Heart right ventricle (tissue), 16 donors: ENCODE measurements at regions not wholly inside any gene's neighbourhood (a gene's known extent, or its start where the extent isn't known, plus 50 kb on each side); places are given as distances from the start of the nearest gene placed in this dataset.

Experiments
- ATAC-seq, 8 donors: fragments of 200-7000 bp; cut with Tn5 transposase; one replicate each; pipeline ENCODE4 v1.9.1; 2020; ENCODE audit warnings: mild to moderate bottlenecking in 8 of 8, moderate library complexity in 8 of 8, moderate number of reproducible peaks in 1 of 8
- DNase-seq, 2 donors: peaks; one replicate each; pipeline ENCODE4 v3.0.0-alpha.2; 2020
- H3K27ac ChIP-seq, 10 donors: fragments of 200-600 bp; sonication (generic) in 2 of 10; one replicate each; pipeline versions ENCODE4 v1.5.0 to v1.8.0; 2020 to 2022; ENCODE audit warnings: mild to moderate bottlenecking in 3 of 10
- H3K27me3 ChIP-seq, 7 donors: fragments of 200-600 bp; one replicate each; pipeline ENCODE4 v1.8.0; 2021 to 2022; ENCODE audit warnings: mild to moderate bottlenecking in 2 of 7
- H3K36me3 ChIP-seq, 9 donors: fragments of 200-600 bp; sonication (generic) in 1 of 9; one replicate each; pipeline versions ENCODE4 v1.5.0 to v1.8.0; 2020 to 2022; ENCODE audit warnings: mild to moderate bottlenecking in 2 of 9
- H3K4me1 ChIP-seq, 9 donors: fragments of 200-600 bp; sonication (generic) in 1 of 9; one replicate each; pipeline versions ENCODE4 v1.5.0 to v1.8.0; 2020 to 2022; ENCODE audit warnings: mild to moderate bottlenecking in 4 of 9
- H3K4me3 ChIP-seq, 10 donors: fragments of 200-600 bp; sonication (generic) in 2 of 10; one replicate each; pipeline versions ENCODE4 v1.5.0 to v1.8.0; 2020 to 2022; ENCODE audit warnings: mild to moderate bottlenecking in 7 of 10, moderate library complexity in 2 of 10
- H3K9me3 ChIP-seq, 11 donors: fragments of 200-600 bp in 10 of 11; sonication (generic) in 2 of 11; one replicate each; pipeline versions ENCODE4 v1.5.0 to v1.8.0; 2013 to 2022; ENCODE audit warnings: mild to moderate bottlenecking in 2 of 11, control low read depth in 1 of 11, moderate library complexity in 1 of 11
- CTCF ChIP-seq, 9 donors: fragments of 200-600 bp; sonication (generic) in 2 of 9; IDR thresholded peaks; one replicate each; pipeline versions ENCODE4 v1.5.0 to v1.8.0; 2021 to 2022; ENCODE audit warnings: antibody characterized with exemption in 9 of 9, mild to moderate bottlenecking in 5 of 9, moderate library complexity in 1 of 9
- WGBS, 2 donors: extraction: QIAGEN DNeasy Blood & Tissue Kit; methylation state at CpG; one replicate each; pipeline ENCODE4 v1.1.7; 2013; ENCODE audit warnings: inconsistent platforms in 1 of 2; 5-methylcytosine and 5-hydroxymethylcytosine counted together
- intact Hi-C, 10 donors: fragments of 100-400 bp; cut with DNase I; formaldehyde crosslinking; loops; one replicate each; pipeline versions ENCODE4 v1.11.1 to v1.14.2; 2022
- donor health status: Arrhythmogenic right ventricular cardiomyopathy.
- donor health status: ischemic (EF 13 %, LVEDD 7.1; RV severe dilation, severe dysfunction).
- donor health status: healthy with polysubstance abuse.
- donor health status: DM: no; HTN: yes; CAD: no.
- donor health status: DM: no; HTN: no; CAD: no.
- donor health status: ischemic (EF 25% LVEDD 6.9; RV normal size, moderate dysfunction).
- donor health status: ischemic (EF 25% LVEDD 5.7; RV mildly dilated, moderate dysfunction).
- donor health status: healthy.
- donor health status: DM: yes; HTN: yes; CAD: no.
- donor health status: Ischemic cardiomyopathy.
- donor health status: ischemic (EF 35%, LVEDD 5.7; RV mildly dilated, moderate dysfunction).
- donor health status: nonischemic (EF 11% LVEDD 7.7; RV severe dilation, severe dysfunction).
- donor health status: DM: yes; HTN: yes; CAD: no.
- donor health status: PGD.
- donor health status: ischemic (EF 29% LVEDD 5.4; RV normal size, mild dysfunction).
- donor health status: nonischemic (EF 23%, LVEDD 6.1; RV moderate dilation, normal function).

GRCh38 chr22:48258064-48258701, 1495.7 kb downstream of the TBC1D22A start:
- intact Hi-C loops: no loop called here
- ATAC-seq: no peak
- 79 to 84% methylated on average over 12 of the region's 12 CpGs for WGBS, 2 donors
- no peaks in the 10 kb centered on the region for H3K36me3 ChIP-seq
- H3K9me3 ChIP-seq: no peaks in the 10 kb centered on the region
- no peak for DNase-seq
- TF ChIP-seq CTCF (IDR thresholded peaks at IDR 0.05): no peak
- no peak overlapping the region for H3K27ac ChIP-seq
- peaks cover 0 to 61% (median 13%) of the 10 kb centered on the region in 7 donors for H3K27me3 ChIP-seq
- no peaks in the 10 kb centered on the region for H3K4me1 ChIP-seq
- H3K4me3 ChIP-seq: no peak overlapping the region

- no peaks in the 10 kb centered on the region for H3K36me3 ChIP-seq
- peaks cover 0 to 57% (median 13%) of the 10 kb centered on the region in 7 donors for H3K27me3 ChIP-seq
- no peaks in the 10 kb centered on the region for H3K4me1 ChIP-seq
- intact Hi-C loops: no loop called here
- ATAC-seq (no peak), DNase-seq (no peak)
- TF ChIP-seq CTCF (IDR thresholded peaks at IDR 0.05): no peak
- no peak overlapping the region for H3K27ac ChIP-seq
- WGBS, 2 donors: 56 to 58% methylated on average over 7 of the region's 7 CpGs
- H3K9me3 ChIP-seq: no peaks in the 10 kb centered on the region
- no peak overlapping the region for H3K4me3 ChIP-seq
These were observed 1495.2 kb downstream of the TBC1D22A start for GRCh38 chr22:48257685-48258055.

- H3K27me3 ChIP-seq: peaks cover 0 to 52% (median 13%) of the 10 kb centered on the region in 7 donors
- ATAC-seq: no peak
These were observed 1494.6 kb downstream of the TBC1D22A start for GRCh38 chr22:48256776-48257684.

More at GRCh38 chr22:48256776-48257684, 1494.6 kb downstream of the TBC1D22A start:
- Histone ChIP-seq H3K36me3 (no peaks in the 10 kb centered on the region), H3K4me3 (no peak overlapping the region), H3K27ac (no peak overlapping the region), H3K9me3 (no peaks in the 10 kb centered on the region), H3K4me1 (no peaks in the 10 kb centered on the region)
- intact Hi-C loops: no loop called here
- TF ChIP-seq CTCF (IDR thresholded peaks at IDR 0.05): no peak
- 74 to 76% methylated on average over 21 of the region's 21 CpGs for WGBS, 2 donors
- no peak for DNase-seq
